Prostate gland (tissue), 2 donors: ENCODE measurements at regions not wholly inside any gene's neighbourhood (a gene's known extent, or its start where the extent isn't known, plus 50 kb on each side); places are given as distances from the start of the nearest gene placed in this dataset.

Experiments used
- POLR2AphosphoS5 ChIP-seq: sonication (generic); formaldehyde crosslinking; IDR thresholded peaks from one replicate; pipeline ENCODE4 v1.6.1; 2017; ENCODE audit warnings: antibody characterized with exemption
- TF ChIP-seq, protein P1 (sequence below), 4 experiments: fragments of 200-600 bp in 2 of 4; fragments of 450-650 bp in 2 of 4; sonication (generic) in 2 of 4; IDR thresholded peaks; 1 replicate in 3 of 4; 2 replicates in 1 of 4; pipeline ENCODE4 v1.5.1; 2016 to 2019; ENCODE audit warnings: antibody characterized with exemption in 4 of 4, mild to moderate bottlenecking in 2 of 4, moderate library complexity in 2 of 4

DNA sequence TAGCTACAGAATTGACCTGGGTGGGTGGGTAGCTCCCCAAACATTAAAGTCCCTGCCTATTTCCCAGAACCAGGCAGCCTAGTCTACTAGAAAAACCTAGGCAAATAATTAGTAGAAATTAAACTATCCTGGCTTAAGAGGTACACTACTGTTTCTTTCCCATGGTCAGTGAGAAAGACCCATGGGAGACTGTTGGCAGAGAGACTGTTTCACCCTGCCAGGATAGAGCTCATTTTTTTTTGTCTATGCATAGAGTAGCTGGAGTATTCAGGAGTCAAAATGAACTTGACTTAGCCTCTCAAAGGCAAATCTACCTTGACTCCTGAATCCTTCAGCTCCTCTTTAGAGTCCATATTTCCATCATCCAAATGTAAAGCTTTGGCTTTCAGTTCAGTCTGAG is 107.0 kb upstream of the AR start:
- TF ChIP-seq, protein P1, sequence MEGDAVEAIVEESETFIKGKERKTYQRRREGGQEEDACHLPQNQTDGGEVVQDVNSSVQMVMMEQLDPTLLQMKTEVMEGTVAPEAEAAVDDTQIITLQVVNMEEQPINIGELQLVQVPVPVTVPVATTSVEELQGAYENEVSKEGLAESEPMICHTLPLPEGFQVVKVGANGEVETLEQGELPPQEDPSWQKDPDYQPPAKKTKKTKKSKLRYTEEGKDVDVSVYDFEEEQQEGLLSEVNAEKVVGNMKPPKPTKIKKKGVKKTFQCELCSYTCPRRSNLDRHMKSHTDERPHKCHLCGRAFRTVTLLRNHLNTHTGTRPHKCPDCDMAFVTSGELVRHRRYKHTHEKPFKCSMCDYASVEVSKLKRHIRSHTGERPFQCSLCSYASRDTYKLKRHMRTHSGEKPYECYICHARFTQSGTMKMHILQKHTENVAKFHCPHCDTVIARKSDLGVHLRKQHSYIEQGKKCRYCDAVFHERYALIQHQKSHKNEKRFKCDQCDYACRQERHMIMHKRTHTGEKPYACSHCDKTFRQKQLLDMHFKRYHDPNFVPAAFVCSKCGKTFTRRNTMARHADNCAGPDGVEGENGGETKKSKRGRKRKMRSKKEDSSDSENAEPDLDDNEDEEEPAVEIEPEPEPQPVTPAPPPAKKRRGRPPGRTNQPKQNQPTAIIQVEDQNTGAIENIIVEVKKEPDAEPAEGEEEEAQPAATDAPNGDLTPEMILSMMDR (IDR thresholded peaks at IDR 0.05) = no peak
- no peak for TF ChIP-seq POLR2AphosphoS5
